Mesenchymal stem cell (in vitro differentiated cells and primary cell): ENCODE measurements at regions not wholly inside any gene's neighbourhood (a gene's known extent, or its start where the extent isn't known, plus 50 kb on each side); places are given as distances from the start of the nearest gene placed in this dataset.

Experiments used
- DNase-seq: peaks from one replicate; pipeline ENCODE4 v3.0.0-alpha.2; 2013
- H2AFZ ChIP-seq: one replicate; pipeline ENCODE4 v1.6.1; 2013; ENCODE audit warnings: low read depth, mild to moderate bottlenecking, control low read depth, inconsistent platforms, low read length, moderate library complexity
- H2AK5ac ChIP-seq: 2 replicates; pipeline ENCODE4 v1.6.1; 2013; ENCODE audit warnings: low read length, moderate library complexity, mild to moderate bottlenecking, inconsistent platforms; ENCODE audit not compliant: severe bottlenecking
- H2BK120ac ChIP-seq: one replicate; pipeline ENCODE4 v1.6.1; 2013; ENCODE audit warnings: low read depth, mild to moderate bottlenecking, inconsistent platforms, low read length, moderate library complexity
- H2BK12ac ChIP-seq, 2 experiments: one replicate each; pipeline ENCODE4 v1.6.1; 2013; ENCODE audit warnings: inconsistent platforms in 2 of 2, low read length in 2 of 2, mild to moderate bottlenecking in 2 of 2, moderate library complexity in 2 of 2, control low read depth in 1 of 2
- H2BK15ac ChIP-seq: one replicate; pipeline ENCODE4 v1.6.1; 2013; ENCODE audit warnings: mild to moderate bottlenecking, low read depth, inconsistent platforms; ENCODE audit not compliant: poor library complexity, severe bottlenecking
- H2BK5ac ChIP-seq: 2 replicates; pipeline ENCODE4 v1.6.1; 2013; ENCODE audit warnings: low read depth, mild to moderate bottlenecking, low read length, control low read depth, inconsistent platforms; ENCODE audit not compliant: poor library complexity, severe bottlenecking
- H3K14ac ChIP-seq, 2 experiments: one replicate each; pipeline ENCODE4 v1.6.1; 2013; ENCODE audit warnings: inconsistent platforms in 2 of 2, low read length in 2 of 2, control low read depth in 1 of 2, mild to moderate bottlenecking in 1 of 2, moderate library complexity in 1 of 2
- H3K18ac ChIP-seq, 2 experiments: one replicate each; pipeline ENCODE4 v1.6.1; 2013; ENCODE audit warnings: inconsistent platforms in 2 of 2, low read length in 2 of 2, control low read depth in 1 of 2, low read depth in 1 of 2, mild to moderate bottlenecking in 1 of 2
- H3K23ac ChIP-seq, 2 experiments: one replicate each; pipeline ENCODE4 v1.6.1; 2013; ENCODE audit warnings: inconsistent platforms in 2 of 2, low read length in 2 of 2, mild to moderate bottlenecking in 2 of 2, moderate library complexity in 2 of 2, control low read depth in 1 of 2
- H3K27ac ChIP-seq: 2 replicates; pipeline ENCODE4 v1.5.1; 2013; ENCODE audit warnings: mild to moderate bottlenecking, moderate library complexity, low read length, control low read depth, inconsistent platforms; ENCODE audit not compliant: poor library complexity, severe bottlenecking
- H3K27me3 ChIP-seq, 2 experiments: 2 replicates each; pipeline versions ENCODE4 v1.6.1 to v1.7.0; 2013; ENCODE audit warnings: low read length in 2 of 2, mild to moderate bottlenecking in 2 of 2, moderate library complexity in 2 of 2, control low read depth in 1 of 2, inconsistent platforms in 1 of 2; ENCODE audit not compliant: control insufficient read depth in 1 of 2, insufficient read depth in 1 of 2
- H3K36me3 ChIP-seq, 2 experiments: 2 replicates each; pipeline versions ENCODE4 v1.6.1 to v1.7.0; 2013; ENCODE audit warnings: low read length in 2 of 2, control low read depth in 1 of 2, inconsistent platforms in 1 of 2, low read depth in 1 of 2, mild to moderate bottlenecking in 1 of 2; ENCODE audit not compliant: insufficient read depth in 2 of 2, control insufficient read depth in 1 of 2
- H3K4ac ChIP-seq, 2 experiments: one replicate each; pipeline ENCODE4 v1.6.1; 2013; ENCODE audit warnings: inconsistent platforms in 2 of 2, low read length in 2 of 2, mild to moderate bottlenecking in 2 of 2, moderate library complexity in 2 of 2, control low read depth in 1 of 2, low read depth in 1 of 2
- H3K4me1 ChIP-seq: 2 replicates; pipeline ENCODE4 v1.6.1; 2013; ENCODE audit warnings: low read depth, low read length, control low read depth; ENCODE audit not compliant: control insufficient read depth, insufficient read depth
- H3K4me2 ChIP-seq: 2 replicates; pipeline ENCODE4 v1.6.1; 2013; ENCODE audit warnings: low read length, mild to moderate bottlenecking, inconsistent platforms; ENCODE audit not compliant: poor library complexity, severe bottlenecking
- H3K4me3 ChIP-seq, 2 experiments: 2 replicates each; pipeline versions ENCODE4 v1.5.1 to v1.7.0; 2013; ENCODE audit warnings: low read length in 2 of 2, mild to moderate bottlenecking in 2 of 2, control low read depth in 1 of 2, low read depth in 1 of 2; ENCODE audit not compliant: insufficient read depth in 1 of 2
- H3K79me1 ChIP-seq: replicated peaks from 2 replicates; pipeline ENCODE4 v1.6.1; 2013; ENCODE audit warnings: mild to moderate bottlenecking, control low read depth, low read length, inconsistent platforms; ENCODE audit not compliant: poor library complexity, severe bottlenecking
- H3K9ac ChIP-seq: 2 replicates; pipeline ENCODE4 v1.7.0; 2013; ENCODE audit warnings: mild to moderate bottlenecking, low read length, moderate library complexity
- H3K9me3 ChIP-seq: 2 replicates; pipeline ENCODE4 v1.7.0; 2013; ENCODE audit warnings: mild to moderate bottlenecking, low read length; ENCODE audit not compliant: control insufficient read depth
- H4K8ac ChIP-seq: one replicate; pipeline ENCODE4 v1.6.1; 2013; ENCODE audit warnings: inconsistent platforms, mild to moderate bottlenecking, low read length, moderate library complexity
- H4K91ac ChIP-seq: one replicate; pipeline ENCODE4 v1.6.1; 2013; ENCODE audit warnings: mild to moderate bottlenecking, low read length, inconsistent platforms
- WGBS: methylation state at CpG from one replicate; pipeline ENCODE4 v1.1.7; 2013; ENCODE audit warnings: mixed read lengths; 5-methylcytosine and 5-hydroxymethylcytosine counted together

GRCh38 chr2:215847718-215848117 lies 165.6 kb downstream of the MREG start:
- Histone ChIP-seq H2AFZ (no peak overlapping the region), H2BK120ac (no peak overlapping the region), H3K23ac (no peak overlapping the region), H3K14ac (no peak overlapping the region), H3K79me1 (no peaks in the 10 kb centered on the region), H4K8ac (no peak overlapping the region), H2BK5ac (no peak overlapping the region), H3K27me3 (no peaks in the 10 kb centered on the region), H3K4me1 (peaks cover 2% of the 10 kb centered on the region), H3K9me3 (no peaks in the 10 kb centered on the region), H3K18ac (no peak overlapping the region), H3K9ac (no peak overlapping the region), H2BK15ac (no peak overlapping the region), H2AK5ac (no peak overlapping the region), H3K4me3 (no peak overlapping the region), H4K91ac (no peak overlapping the region), H2BK12ac (no peak overlapping the region), H3K27ac (no peak overlapping the region), H3K4ac (no peak overlapping the region), H3K4me2 (no peak overlapping the region), H3K36me3 (no peaks in the 10 kb centered on the region)
- WGBS = 55% methylated on average over 6 of the region's 6 CpGs
- peak; percentile 90 for DNase-seq

- no peak overlapping the region for H4K91ac ChIP-seq
- H4K8ac ChIP-seq = no peak overlapping the region
- DNase-seq = no peak
- no peak overlapping the region for H2BK120ac ChIP-seq
- H2BK15ac ChIP-seq = no peak overlapping the region
- no peak overlapping the region for H3K4ac ChIP-seq
- no peak overlapping the region for H2BK5ac ChIP-seq
- no peak overlapping the region for H3K14ac ChIP-seq
- no peak overlapping the region for H2AFZ ChIP-seq
- H3K27me3 ChIP-seq = no peaks in the 10 kb centered on the region
- H3K36me3 ChIP-seq = no peaks in the 10 kb centered on the region
- H3K4me2 ChIP-seq = no peak overlapping the region
- 100% methylated on average over 1 of the region's 3 CpGs for WGBS
- no peaks in the 10 kb centered on the region for H3K9me3 ChIP-seq
- no peak overlapping the region for H3K4me3 ChIP-seq
- no peak overlapping the region for H2BK12ac ChIP-seq
- no peak overlapping the region for H3K23ac ChIP-seq
- H3K18ac ChIP-seq = no peak overlapping the region
- no peak overlapping the region for H2AK5ac ChIP-seq
- H3K9ac ChIP-seq = no peak overlapping the region
- H3K4me1 ChIP-seq = peaks cover 2% of the 10 kb centered on the region
- no peaks in the 10 kb centered on the region for H3K79me1 ChIP-seq
- no peak overlapping the region for H3K27ac ChIP-seq
Measured at GRCh38 chr2:215847056-215847455, 166.3 kb downstream of the MREG start.

- no peak overlapping the region for H3K18ac ChIP-seq
- 87% methylated on average over 8 of the region's 8 CpGs for WGBS
- no peaks in the 10 kb centered on the region for H3K9me3 ChIP-seq
Measured at GRCh38 chr2:215845839-215846586, 167.3 kb downstream of the MREG start.

GRCh38 chr2:215843579-215843978 lies 169.8 kb downstream of the MREG start:
- peak; percentile 73 for DNase-seq
- no peak overlapping the region for H3K4me2 ChIP-seq
- no peak overlapping the region for H2BK120ac ChIP-seq
- H2BK15ac ChIP-seq = peak overlapping the region; percentile 57
- H3K4ac ChIP-seq = no peak overlapping the region
- no peak overlapping the region for H3K14ac ChIP-seq
- H3K27ac ChIP-seq = no peak overlapping the region
- no peak overlapping the region for H2AFZ ChIP-seq
- no peak overlapping the region for H2AK5ac ChIP-seq
- H4K91ac ChIP-seq = no peak overlapping the region
- peaks cover 3% of the 10 kb centered on the region for H3K4me1 ChIP-seq
- H3K36me3 ChIP-seq = no peaks in the 10 kb centered on the region
- no peak overlapping the region for H3K23ac ChIP-seq
- H3K4me3 ChIP-seq = no peak overlapping the region
- H3K79me1 ChIP-seq = no peaks in the 10 kb centered on the region
- peak overlapping the region; percentile 8 to 33 for H2BK12ac ChIP-seq
- no peaks in the 10 kb centered on the region for H3K27me3 ChIP-seq
- no peaks in the 10 kb centered on the region for H3K9me3 ChIP-seq
- peak overlapping the region; percentile 13 to 14 for H3K18ac ChIP-seq
- peak overlapping the region; percentile 68 for H3K9ac ChIP-seq
- H2BK5ac ChIP-seq = no peak overlapping the region
- WGBS = 42% methylated on average over 2 of the region's 4 CpGs
- H4K8ac ChIP-seq = no peak overlapping the region

More at GRCh38 chr2:215845839-215846586, 167.3 kb downstream of the MREG start:
- no peak overlapping the region for H2BK120ac ChIP-seq
- H2BK5ac ChIP-seq = no peak overlapping the region
- no peak for DNase-seq
- H3K36me3 ChIP-seq = no peaks in the 10 kb centered on the region
- H3K14ac ChIP-seq = no peak overlapping the region
- H2BK15ac ChIP-seq = no peak overlapping the region
- no peak overlapping the region for H4K8ac ChIP-seq
- H3K4me1 ChIP-seq = peaks cover 5% of the 10 kb centered on the region
- no peak overlapping the region for H3K4me3 ChIP-seq
- H2AK5ac ChIP-seq = no peak overlapping the region
- H3K4me2 ChIP-seq = no peak overlapping the region
- no peak overlapping the region for H3K27ac ChIP-seq
- no peak overlapping the region for H2BK12ac ChIP-seq
- no peak overlapping the region for H2AFZ ChIP-seq
- no peaks in the 10 kb centered on the region for H3K27me3 ChIP-seq
- H4K91ac ChIP-seq = no peak overlapping the region
- H3K23ac ChIP-seq = no peak overlapping the region
- no peak overlapping the region for H3K9ac ChIP-seq
- no peak overlapping the region for H3K4ac ChIP-seq
- no peaks in the 10 kb centered on the region for H3K79me1 ChIP-seq
